Activated naive CD4-positive, alpha-beta T cell treated with anti-CD3 and anti-CD28 coated beads for 36 hours (primary cell): ENCODE measurements at regions not wholly inside any gene's neighbourhood (a gene's known extent, or its start where the extent isn't known, plus 50 kb on each side); places are given as distances from the start of the nearest gene placed in this dataset.

ENCODE experiments used
- CTCF ChIA-PET: fragments of 350-600 bp; sonication (Branson Sonifier 250); formaldehyde crosslinking; loops from one replicate; lab custom pipeline; 2021; ENCODE audit warnings: antibody characterized with exemption; lab: Charles Lee
- DNase-seq: peaks from one replicate; pipeline ENCODE4 v3.0.0-alpha.2; 2020
- H3K27ac Mint-ChIP-seq: one replicate; pipeline ENCODE4 v1.8.0; 2021; ENCODE audit warnings: mild to moderate bottlenecking, mixed read lengths
- H3K27me3 Mint-ChIP-seq: one replicate; pipeline ENCODE4 v1.8.0; 2021; ENCODE audit warnings: low read depth, mixed read lengths
- H3K36me3 Mint-ChIP-seq: one replicate; pipeline ENCODE4 v1.8.0; 2021; ENCODE audit warnings: low read depth, mixed read lengths
- H3K4me1 Mint-ChIP-seq: one replicate; pipeline ENCODE4 v1.8.0; 2021; ENCODE audit warnings: low read depth, mixed read lengths
- H3K4me3 Mint-ChIP-seq: one replicate; pipeline ENCODE4 v1.8.0; 2021; ENCODE audit warnings: mild to moderate bottlenecking, moderate library complexity, mixed read lengths
- H3K9me3 Mint-ChIP-seq: one replicate; pipeline ENCODE4 v1.8.0; 2021; ENCODE audit warnings: mixed read lengths
- intact Hi-C: fragments of 100-400 bp; cut with micrococcal nuclease; formaldehyde crosslinking; loops from one replicate; pipeline ENCODE4 v1.15.1; 2023

DNA sequence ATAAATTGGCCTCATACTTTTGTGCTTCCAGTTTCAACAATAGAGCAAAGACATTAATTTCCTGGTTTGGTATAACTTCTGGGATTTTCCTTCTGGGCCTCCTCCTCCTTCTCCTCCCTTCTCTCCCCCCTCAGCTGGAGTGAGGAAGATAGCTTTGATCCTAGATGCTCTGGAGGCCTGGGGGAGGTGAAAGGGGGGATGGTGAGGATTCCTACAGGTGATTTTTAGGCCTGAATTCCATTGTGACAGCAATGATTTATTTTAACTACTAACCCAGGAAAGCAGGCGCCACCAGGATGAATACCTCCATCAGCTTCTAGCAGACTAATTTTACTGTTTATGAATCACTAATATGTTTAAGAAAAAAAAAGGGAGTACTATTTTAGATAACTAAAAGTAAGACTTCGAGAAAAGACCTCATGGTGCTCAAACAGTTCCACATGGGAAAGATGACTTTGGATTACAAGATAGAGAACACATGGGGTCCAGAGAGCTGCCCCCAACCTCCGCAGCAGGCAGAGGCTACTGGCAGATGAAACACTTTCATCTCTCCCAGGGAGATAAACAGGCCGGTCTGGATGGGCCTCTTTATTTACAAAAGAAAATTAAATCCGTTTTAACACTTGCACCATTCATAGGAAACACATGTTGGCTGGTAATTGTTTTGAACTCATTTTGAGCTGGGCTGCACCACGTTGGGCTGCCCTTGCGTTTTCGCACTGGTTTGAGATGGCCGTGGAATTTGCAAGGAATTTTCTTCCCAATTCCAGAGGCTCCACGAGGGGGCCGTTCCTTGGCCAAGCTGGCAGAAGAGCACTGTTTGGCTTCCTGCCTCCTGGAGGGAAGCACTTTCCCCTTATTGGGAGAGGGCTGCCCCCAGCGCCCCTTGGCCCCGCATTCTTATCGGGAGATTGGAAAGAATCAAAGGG, 125.1 kb upstream of the STX18 start:
- Mint-ChIP-seq H3K4me1 (no peaks in the 10 kb centered on the region), H3K9me3 (no peaks in the 10 kb centered on the region), H3K4me3 (no peak overlapping the region), H3K27ac (no peak overlapping the region), H3K36me3 (no peaks in the 10 kb centered on the region), H3K27me3 (no peaks in the 10 kb centered on the region)
- intact Hi-C loops: loop anchor here (10.0 kb wide), 2 partner anchors 182 to 188 kb away; partner anchors contain the start of gene MSX1
- CTCF ChIA-PET: interaction anchor here (0.6 kb wide), 1 partner anchor 327 kb away, joined by 3 read pairs; no protein-coding TSS in a partner anchor
- DNase-seq: no peak

DNA sequence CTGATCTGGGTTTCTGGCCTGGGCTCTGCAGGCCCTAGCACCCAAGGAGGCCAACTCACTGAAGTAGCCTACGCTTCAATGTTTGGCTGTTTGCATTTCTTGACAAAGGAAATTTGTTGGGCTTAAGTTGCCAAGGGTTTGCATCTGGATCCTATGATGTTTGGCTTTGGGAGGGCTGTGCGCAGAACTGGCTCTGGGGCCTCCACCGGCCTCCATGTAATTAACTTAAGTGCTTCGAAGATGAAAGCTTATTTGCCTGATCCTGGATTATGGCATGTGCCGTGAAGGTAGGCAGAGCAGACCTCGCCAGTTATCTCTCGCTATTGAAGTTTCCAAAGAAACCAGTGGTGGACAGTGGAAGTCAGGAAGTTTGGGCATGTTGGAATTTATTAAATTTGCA, 124.3 kb upstream of the STX18 start:
- DNase-seq: no peak
- no peak overlapping the region for H3K27ac Mint-ChIP-seq
- H3K36me3 Mint-ChIP-seq: no peaks in the 10 kb centered on the region
- no peaks in the 10 kb centered on the region for H3K4me1 Mint-ChIP-seq
- CTCF ChIA-PET: no interaction called here
- intact Hi-C loops: loop anchor here (10.0 kb wide), 2 partner anchors 181 to 189 kb away; partner anchors contain the start of gene MSX1
- H3K4me3 Mint-ChIP-seq: no peak overlapping the region
- H3K9me3 Mint-ChIP-seq: no peaks in the 10 kb centered on the region
- no peaks in the 10 kb centered on the region for H3K27me3 Mint-ChIP-seq

DNA sequence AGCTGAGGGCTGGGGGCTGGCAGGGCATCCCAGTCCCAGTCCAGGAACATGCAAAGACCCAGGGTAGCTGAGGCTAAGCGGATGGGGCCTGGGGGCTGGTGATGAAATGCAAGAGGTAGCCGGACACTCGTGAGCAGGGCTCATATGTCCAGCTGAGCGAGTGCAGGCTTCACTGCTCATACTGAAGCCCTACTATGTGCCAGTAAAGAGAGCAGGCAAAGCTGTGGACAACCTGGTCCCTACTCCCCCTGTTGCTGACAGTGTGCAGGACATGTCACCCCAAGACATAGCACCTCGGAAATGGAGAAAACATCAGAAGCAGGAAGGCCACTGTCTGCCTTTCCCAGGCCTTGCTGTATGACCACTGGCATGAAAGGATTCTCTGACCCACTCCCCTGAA, 122.4 kb upstream of the STX18 start:
- Mint-ChIP-seq H3K4me1 (no peaks in the 10 kb centered on the region), H3K4me3 (no peak overlapping the region), H3K36me3 (no peaks in the 10 kb centered on the region), H3K27me3 (no peaks in the 10 kb centered on the region), H3K9me3 (no peaks in the 10 kb centered on the region), H3K27ac (no peak overlapping the region)
- intact Hi-C loops: loop anchor here (10.0 kb wide), 2 partner anchors 179 to 191 kb away; partner anchors contain the start of gene MSX1
- CTCF ChIA-PET: no interaction called here
- no peak for DNase-seq

GRCh38 chr4:4663028-4663427, 121.2 kb upstream of the STX18 start:
- CTCF ChIA-PET: no interaction called here
- intact Hi-C loops: loop anchor here (10.0 kb wide), 2 partner anchors 178 to 192 kb away; partner anchors contain the start of gene MSX1
- Mint-ChIP-seq H3K36me3 (peaks cover 2% of the 10 kb centered on the region), H3K9me3 (no peaks in the 10 kb centered on the region), H3K4me3 (no peak overlapping the region), H3K27ac (no peak overlapping the region), H3K27me3 (no peaks in the 10 kb centered on the region), H3K4me1 (no peaks in the 10 kb centered on the region)
- DNase-seq: no peak

DNA sequence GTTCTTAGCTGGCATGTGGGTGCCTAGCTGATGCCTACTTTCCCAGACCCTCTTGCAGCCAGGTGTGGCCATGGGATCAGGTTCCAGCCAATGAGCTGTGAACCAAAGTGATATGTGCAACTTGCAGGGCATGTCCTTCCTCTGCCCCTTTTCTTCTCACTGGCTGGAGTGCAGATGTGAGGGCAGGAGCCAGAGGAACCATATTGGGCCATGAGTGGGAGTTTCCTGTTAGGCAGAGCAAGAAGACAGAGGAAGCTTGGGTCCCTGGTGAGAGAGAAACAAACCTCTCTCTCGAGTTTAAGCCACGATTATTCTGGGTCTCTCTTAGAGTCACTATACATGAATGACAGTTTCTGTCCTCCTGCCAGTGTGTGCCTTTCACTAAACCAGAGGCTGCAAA, 120.4 kb upstream of the STX18 start:
- CTCF ChIA-PET: no interaction called here

GRCh38 chr4:4659871-4660651, 118.2 kb upstream of the STX18 start:
- intact Hi-C loops: loop anchor here (10.0 kb wide), 2 partner anchors 175 to 195 kb away; partner anchors contain the start of gene MSX1
- H3K4me1 Mint-ChIP-seq: no peaks in the 10 kb centered on the region
- no peak overlapping the region for H3K27ac Mint-ChIP-seq
- peaks cover 5% of the 10 kb centered on the region for H3K36me3 Mint-ChIP-seq
- no peak for DNase-seq
- H3K9me3 Mint-ChIP-seq: no peaks in the 10 kb centered on the region
- H3K4me3 Mint-ChIP-seq: no peak overlapping the region
- CTCF ChIA-PET: no interaction called here
- no peaks in the 10 kb centered on the region for H3K27me3 Mint-ChIP-seq

More for the DNA sequence above, 120.4 kb upstream of the STX18 start:
- Mint-ChIP-seq H3K27ac (no peak overlapping the region), H3K4me3 (no peak overlapping the region), H3K9me3 (no peaks in the 10 kb centered on the region), H3K36me3 (peaks cover 5% of the 10 kb centered on the region), H3K4me1 (no peaks in the 10 kb centered on the region), H3K27me3 (no peaks in the 10 kb centered on the region)
- intact Hi-C loops: loop anchor here (10.0 kb wide), 2 partner anchors 177 to 193 kb away; partner anchors contain the start of gene MSX1
- no peak for DNase-seq

DNA sequence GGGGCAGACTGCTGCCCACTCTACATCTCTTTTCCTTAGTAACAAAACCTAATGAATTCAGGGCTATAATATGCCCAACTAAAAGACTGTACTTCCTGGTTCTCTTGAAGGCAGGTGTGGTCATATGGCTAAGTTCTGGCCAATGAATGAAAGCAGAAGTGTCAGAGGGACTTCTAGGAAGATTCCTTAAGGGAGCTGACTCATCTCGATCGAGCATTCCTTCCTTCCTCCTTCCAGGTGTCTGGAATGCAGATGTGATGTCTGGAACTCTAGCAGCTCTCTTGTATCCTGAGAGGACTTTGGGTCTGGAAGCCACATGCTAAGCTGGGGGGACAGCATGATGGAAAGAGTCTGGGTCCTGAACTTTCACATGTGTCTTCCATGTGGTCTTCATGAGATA, 116.2 kb upstream of the STX18 start:
- intact Hi-C loops: no loop called here
- CTCF ChIA-PET: interaction anchor here (1.1 kb wide), 1 partner anchor 11 kb away, joined by 4 read pairs; no protein-coding TSS in a partner anchor

GRCh38 chr4:4656977-4657376, 115.1 kb upstream of the STX18 start:
- H3K4me3 Mint-ChIP-seq: no peak overlapping the region
- no peaks in the 10 kb centered on the region for H3K9me3 Mint-ChIP-seq
- intact Hi-C loops: no loop called here
- H3K36me3 Mint-ChIP-seq: peaks cover 11% of the 10 kb centered on the region
- CTCF ChIA-PET: no interaction called here
- H3K4me1 Mint-ChIP-seq: no peaks in the 10 kb centered on the region
- DNase-seq: no peak
- H3K27ac Mint-ChIP-seq: no peak overlapping the region
- H3K27me3 Mint-ChIP-seq: no peaks in the 10 kb centered on the region

More for the DNA sequence above, 116.2 kb upstream of the STX18 start:
- H3K4me1 Mint-ChIP-seq: no peaks in the 10 kb centered on the region
- H3K27ac Mint-ChIP-seq: no peak overlapping the region
- no peaks in the 10 kb centered on the region for H3K27me3 Mint-ChIP-seq
- no peak overlapping the region for H3K4me3 Mint-ChIP-seq
- no peak for DNase-seq
- no peaks in the 10 kb centered on the region for H3K9me3 Mint-ChIP-seq
- peaks cover 9% of the 10 kb centered on the region for H3K36me3 Mint-ChIP-seq

- no peak for DNase-seq
- CTCF ChIA-PET: no interaction called here
- no peak overlapping the region for H3K4me3 Mint-ChIP-seq
- intact Hi-C loops: no loop called here
- H3K9me3 Mint-ChIP-seq: no peaks in the 10 kb centered on the region
- no peaks in the 10 kb centered on the region for H3K27me3 Mint-ChIP-seq
- H3K27ac Mint-ChIP-seq: no peak overlapping the region
- peaks cover 13% of the 10 kb centered on the region for H3K36me3 Mint-ChIP-seq
- H3K4me1 Mint-ChIP-seq: no peaks in the 10 kb centered on the region
Measured at GRCh38 chr4:4655901-4656300, 114.1 kb upstream of the STX18 start.

DNA sequence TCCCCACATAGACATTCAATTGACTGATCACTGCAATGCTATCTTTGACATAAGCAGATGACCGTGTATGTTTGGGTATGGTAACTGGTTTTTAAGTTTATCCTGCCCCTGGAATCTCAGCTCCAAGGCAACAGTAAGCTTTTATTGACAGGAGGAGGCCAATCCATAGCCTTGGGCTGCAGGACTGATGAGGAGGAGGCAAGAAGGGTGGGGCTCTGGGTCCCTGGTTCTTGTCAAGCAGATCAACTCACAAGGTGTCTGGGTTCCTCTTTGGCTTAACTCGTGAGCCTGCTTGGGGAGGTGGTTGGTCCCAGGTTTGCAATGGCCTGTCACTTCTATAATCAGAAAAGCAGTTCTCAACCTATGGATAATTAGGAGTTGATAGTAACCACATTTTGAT, 113.2 kb upstream of the STX18 start:
- CTCF ChIA-PET: interaction anchor here (0.6 to 1.2 kb wide), 2 partner anchors 14 to 439 kb away, joined by 3 read pairs; no protein-coding TSS in a partner anchor
- H3K4me3 Mint-ChIP-seq: no peak overlapping the region
- DNase-seq: no peak
- no peaks in the 10 kb centered on the region for H3K9me3 Mint-ChIP-seq
- H3K4me1 Mint-ChIP-seq: no peaks in the 10 kb centered on the region
- no peaks in the 10 kb centered on the region for H3K27me3 Mint-ChIP-seq
- intact Hi-C loops: no loop called here
- peaks cover 15% of the 10 kb centered on the region for H3K36me3 Mint-ChIP-seq
- H3K27ac Mint-ChIP-seq: no peak overlapping the region

GRCh38 chr4:4651811-4652755, 110.2 kb upstream of the STX18 start:
- CTCF ChIA-PET: no interaction called here
- Mint-ChIP-seq H3K4me3 (no peak overlapping the region), H3K36me3 (peaks cover 14% of the 10 kb centered on the region), H3K4me1 (no peaks in the 10 kb centered on the region), H3K27me3 (no peaks in the 10 kb centered on the region), H3K9me3 (no peaks in the 10 kb centered on the region), H3K27ac (no peak overlapping the region)
- intact Hi-C loops: no loop called here
- no peak for DNase-seq
